GM18867 (cell line): ENCODE measurements at regions not wholly inside any gene's neighbourhood (a gene's known extent, or its start where the extent isn't known, plus 50 kb on each side); places are given as distances from the start of the nearest gene placed in this dataset.

Source experiments
- ATAC-seq: cut with Tn5 transposase; IDR thresholded peaks from one replicate; pipeline ENCODE4 v1.9.1; 2021; ENCODE audit warnings: mild to moderate bottlenecking, moderate library complexity; ENCODE audit not compliant: unreplicated experiment

GRCh38 chr7:118076564-118076963 lies 107.4 kb upstream of the LSM8 start:
- no peak for ATAC-seq

DNA sequence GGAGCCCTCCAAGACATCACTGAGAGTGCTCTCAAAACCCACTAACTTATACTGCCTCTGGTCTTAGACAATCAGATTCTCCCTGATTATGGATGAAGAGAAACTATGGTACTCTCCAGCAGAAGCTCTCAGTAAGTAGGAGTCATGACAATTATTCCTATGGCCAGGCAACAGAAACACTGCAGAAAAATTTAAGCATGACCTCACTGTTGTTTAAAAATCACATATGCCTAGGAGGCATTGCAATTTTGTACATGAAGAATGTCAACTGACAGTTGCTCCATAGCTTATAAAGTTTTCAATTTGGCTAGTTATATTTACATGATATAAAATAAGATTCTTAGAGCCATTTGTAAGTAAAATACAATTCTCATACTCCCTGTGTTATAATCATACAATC lies 105.9 kb upstream of the LSM8 start:
- ATAC-seq: no peak

DNA sequence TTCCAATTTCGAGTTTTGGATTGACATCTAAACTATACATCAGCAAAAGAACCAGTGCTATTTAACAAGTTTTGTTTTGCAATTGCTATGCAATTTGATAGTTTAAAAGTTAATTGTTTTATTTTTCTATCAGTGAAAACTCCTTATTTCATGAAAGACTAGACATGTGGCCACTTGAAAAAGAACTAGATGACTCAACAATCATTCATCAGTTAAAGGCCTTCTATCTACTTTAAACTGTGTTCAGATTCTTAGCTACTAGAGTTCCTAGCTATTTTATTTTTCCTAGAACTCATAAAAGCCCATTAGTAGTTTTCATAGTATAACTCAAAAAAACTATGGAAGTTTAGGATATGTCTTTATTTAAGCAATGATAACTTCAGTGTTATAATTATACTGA lies 104.6 kb upstream of the LSM8 start:
- no peak for ATAC-seq

DNA sequence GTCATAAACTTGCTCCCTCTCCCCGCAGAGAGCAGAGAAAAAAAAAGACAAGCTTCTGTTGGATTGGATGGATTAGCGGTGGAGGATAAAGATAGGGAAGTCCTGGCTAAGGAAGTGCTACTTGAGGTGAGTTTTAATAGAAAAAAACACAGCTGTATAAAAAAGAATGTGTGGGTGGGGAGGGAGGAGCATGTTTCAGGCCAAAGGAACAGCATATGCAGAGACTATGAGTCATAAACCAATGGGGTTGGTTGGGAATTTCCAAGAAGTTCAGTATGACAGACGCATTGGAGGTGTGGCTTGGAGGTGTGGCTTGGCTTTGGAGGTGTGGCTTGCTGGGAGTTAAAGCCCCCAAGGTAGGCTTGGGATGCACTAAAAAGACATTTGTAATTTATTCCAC lies 103.0 kb upstream of the LSM8 start:
- ATAC-seq: peak; percentile 92

- no peak for ATAC-seq
Measured at GRCh38 chr7:118082506-118082905, 101.5 kb upstream of the LSM8 start.

- ATAC-seq: no peak
Measured at GRCh38 chr7:118085000-118085399, 99.0 kb upstream of the LSM8 start.

- no peak for ATAC-seq
Measured at GRCh38 chr7:118087126-118087525, 96.8 kb upstream of the LSM8 start.

DNA sequence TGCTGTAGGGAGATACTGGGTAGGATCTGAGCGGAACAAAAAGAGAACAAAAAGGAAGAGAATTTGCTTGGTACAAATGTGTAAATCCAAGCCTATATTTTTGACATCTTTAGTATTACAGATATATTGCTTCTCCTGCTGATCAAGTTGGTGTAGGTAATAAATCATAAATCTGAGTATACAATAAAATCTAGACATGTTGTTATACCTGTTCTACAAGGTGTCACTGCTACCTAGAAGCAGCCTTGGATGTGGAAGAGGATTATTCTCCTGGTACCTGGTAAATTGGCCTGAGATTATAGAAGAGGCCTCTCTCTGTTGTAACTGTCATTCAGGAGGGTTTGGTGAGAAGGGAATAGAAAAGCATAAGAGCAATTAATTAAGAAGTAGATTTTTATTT lies 89.9 kb upstream of the LSM8 start:
- ATAC-seq: no peak

DNA sequence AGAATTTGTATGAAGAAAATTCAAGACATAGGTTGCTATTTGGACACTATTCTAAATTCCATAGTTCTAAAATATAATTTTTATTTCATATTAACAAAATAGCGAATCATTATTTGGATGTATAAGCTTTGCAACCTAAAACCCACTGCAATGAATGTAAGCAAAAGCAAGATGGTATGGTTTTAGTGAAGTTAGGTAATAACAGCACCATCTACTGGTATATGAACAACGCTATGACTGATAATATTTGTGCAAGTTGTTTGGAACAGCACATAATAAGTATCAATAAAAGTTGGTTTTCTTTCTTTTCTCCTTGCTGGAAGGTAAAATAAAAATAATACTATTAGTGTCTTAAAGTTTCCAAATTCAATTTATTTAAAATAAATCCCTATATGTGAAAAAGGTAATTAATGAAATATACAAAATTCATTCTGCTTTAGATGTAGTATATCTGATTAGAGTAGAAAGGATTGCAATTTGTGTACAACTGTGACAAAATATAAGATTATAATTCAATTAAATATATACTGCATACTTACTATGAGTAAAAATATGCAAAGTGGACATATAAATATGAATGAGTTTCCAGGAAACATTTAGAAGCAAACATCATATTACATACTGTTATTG lies 79.0 kb upstream of the LSM8 start:
- peak; percentile 81 for ATAC-seq

DNA sequence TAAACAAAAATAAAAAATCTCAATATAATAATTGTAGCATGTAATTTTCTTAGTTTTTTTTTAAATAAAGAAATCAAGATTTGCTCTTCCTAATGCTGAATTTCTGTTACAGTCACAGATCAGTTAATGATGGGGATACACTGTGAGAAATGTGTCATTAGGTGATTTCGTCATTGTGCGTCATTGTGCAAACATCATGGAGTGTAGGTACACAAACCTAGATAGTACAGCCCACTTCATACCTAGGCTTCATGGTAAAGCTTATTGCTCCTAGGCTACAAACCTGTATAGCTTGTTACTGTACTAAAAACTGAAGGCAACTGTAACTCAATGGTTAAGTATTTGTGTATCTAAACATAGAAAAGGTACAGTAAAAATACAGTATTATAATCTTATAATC lies 74.4 kb upstream of the LSM8 start:
- ATAC-seq: no peak

- no peak for ATAC-seq
Measured at GRCh38 chr7:118110178-118110925, 73.6 kb upstream of the LSM8 start.

DNA sequence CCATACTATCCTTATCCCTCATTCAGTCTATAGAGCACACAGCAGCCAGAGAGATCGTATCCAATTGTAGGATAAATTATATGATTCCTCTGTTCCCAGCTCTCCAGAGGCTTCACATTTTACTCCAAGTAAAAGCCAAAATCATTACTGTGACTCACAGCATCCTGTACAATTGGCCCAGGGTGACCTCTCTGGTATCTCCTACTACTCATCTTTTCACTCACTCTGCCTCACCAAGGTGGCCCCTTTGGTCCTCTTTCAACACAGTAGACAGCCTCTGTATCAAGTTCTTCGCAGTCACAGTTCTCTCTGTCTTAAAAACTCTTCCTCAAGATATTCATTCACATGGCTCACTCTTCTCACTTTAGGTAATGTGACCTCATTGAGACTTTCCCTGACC lies 72.6 kb upstream of the LSM8 start:
- no peak for ATAC-seq

GRCh38 chr7:118114175-118114574 lies 69.8 kb upstream of the LSM8 start:
- ATAC-seq: no peak

DNA sequence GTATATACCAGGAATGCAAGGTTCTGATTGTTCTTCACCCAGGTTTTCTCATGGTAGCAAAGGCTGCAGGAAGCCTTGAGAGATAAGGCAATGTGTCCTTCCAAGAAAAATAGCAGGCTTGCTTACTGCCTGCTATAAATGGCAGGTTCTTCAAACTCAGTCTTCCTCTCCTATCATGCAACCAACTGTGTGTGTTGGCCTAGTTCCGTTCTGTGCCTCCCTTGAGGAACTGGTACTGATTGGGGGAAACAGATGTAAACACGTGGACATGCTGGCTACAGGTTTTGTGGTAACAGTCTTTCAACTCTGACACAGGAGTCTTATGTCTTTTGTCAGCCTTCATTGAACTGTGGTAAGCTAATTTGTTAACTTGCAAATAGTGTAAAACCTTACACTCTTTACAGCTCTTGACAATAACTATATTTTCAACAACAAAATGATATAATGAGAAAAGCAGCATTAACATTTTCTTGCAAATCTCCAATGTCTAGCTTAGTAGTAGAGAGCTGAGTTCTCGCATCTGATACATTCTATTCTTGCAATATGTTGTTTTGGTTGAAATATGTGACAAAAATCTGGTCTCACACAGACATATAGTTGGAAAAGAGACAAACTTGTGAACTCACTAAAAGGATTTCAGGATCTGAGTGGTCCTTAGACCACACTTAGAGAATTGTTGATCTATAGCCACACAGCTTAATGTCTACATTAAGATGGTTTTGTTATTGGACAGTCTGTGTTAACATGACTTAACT lies 54.7 kb upstream of the LSM8 start:
- ATAC-seq: peak; percentile 74

- ATAC-seq: no peak
Measured at GRCh38 chr7:118132764-118133163, 51.2 kb upstream of the LSM8 start.
